ENCODE measurements at regions not wholly inside any gene's neighbourhood (a gene's known extent, or its start where the extent isn't known, plus 50 kb on each side); places are given as distances from the start of the nearest gene placed in this dataset.
"Not testable (repeated sequence)": the region's sequence is repeated elsewhere in the genome, so short reads cannot be mapped to it uniquely, and the experiment has no call there.

GRCh38 chr6:81608776-81609175 lies 143.7 kb downstream of the TENT5A start:
- H3K9me3 ChIP-seq (ENCODE audit: control insufficient read depth in 2 of 2, low read length in 2 of 2): no peaks in the 10 kb centered on the region
- no peak overlapping the region for H3K9ac ChIP-seq (ENCODE audit: low read depth in 1 of 2, low read length in 2 of 2)
- no peak overlapping the region for H3K27ac ChIP-seq (ENCODE audit: low read depth in 2 of 2, low read length in 2 of 2)
- peaks cover 0 to under 1% of the 10 kb centered on the region in 2 donors for H3K4me1 ChIP-seq (ENCODE audit: control insufficient read depth in 2 of 2, insufficient read depth in 2 of 2, low read length in 2 of 2)
- H3K36me3 ChIP-seq (ENCODE audit: control insufficient read depth in 2 of 2, insufficient read depth in 2 of 2, low read length in 2 of 2): no peaks in the 10 kb centered on the region
- no peaks in the 10 kb centered on the region for H3K27me3 ChIP-seq (ENCODE audit: control insufficient read depth in 2 of 2, insufficient read depth in 2 of 2, low read length in 2 of 2)
- no peak overlapping the region for H3K4me3 ChIP-seq (ENCODE audit: low read length in 2 of 2)

- no peak overlapping the region for H3K27ac ChIP-seq (ENCODE audit: low read depth in 2 of 2, low read length in 2 of 2)
- H3K27me3 ChIP-seq (ENCODE audit: control insufficient read depth in 2 of 2, insufficient read depth in 2 of 2, low read length in 2 of 2): no peaks in the 10 kb centered on the region
- H3K4me3 ChIP-seq (ENCODE audit: low read length in 2 of 2): no peak overlapping the region
- no peak overlapping the region for H3K9ac ChIP-seq (ENCODE audit: low read depth in 1 of 2, low read length in 2 of 2)
- no peaks in the 10 kb centered on the region for H3K4me1 ChIP-seq (ENCODE audit: control insufficient read depth in 2 of 2, insufficient read depth in 2 of 2, low read length in 2 of 2)
- no peaks in the 10 kb centered on the region for H3K36me3 ChIP-seq (ENCODE audit: control insufficient read depth in 2 of 2, insufficient read depth in 2 of 2, low read length in 2 of 2)
- H3K9me3 ChIP-seq (ENCODE audit: control insufficient read depth in 2 of 2, low read length in 2 of 2): no peaks in the 10 kb centered on the region
Observed at GRCh38 chr6:81606965-81607381, 145.5 kb downstream of the TENT5A start.

GRCh38 chr6:81605526-81605925 lies 147.0 kb downstream of the TENT5A start:
- H3K9ac ChIP-seq (ENCODE audit: low read depth in 1 of 2, low read length in 2 of 2): no peak overlapping the region
- H3K4me1 ChIP-seq (ENCODE audit: control insufficient read depth in 2 of 2, insufficient read depth in 2 of 2, low read length in 2 of 2): no peaks in the 10 kb centered on the region
- no peaks in the 10 kb centered on the region for H3K9me3 ChIP-seq (ENCODE audit: control insufficient read depth in 2 of 2, low read length in 2 of 2)
- no peaks in the 10 kb centered on the region for H3K27me3 ChIP-seq (ENCODE audit: control insufficient read depth in 2 of 2, insufficient read depth in 2 of 2, low read length in 2 of 2)
- no peak overlapping the region for H3K27ac ChIP-seq (ENCODE audit: low read depth in 2 of 2, low read length in 2 of 2)
- H3K36me3 ChIP-seq (ENCODE audit: control insufficient read depth in 2 of 2, insufficient read depth in 2 of 2, low read length in 2 of 2): no peaks in the 10 kb centered on the region
- H3K4me3 ChIP-seq (ENCODE audit: low read length in 2 of 2): no peak overlapping the region

GRCh38 chr6:81601918-81602317 lies 150.6 kb downstream of the TENT5A start:
- Histone ChIP-seq H3K4me1 (ENCODE audit: control insufficient read depth in 2 of 2, insufficient read depth in 2 of 2, low read length in 2 of 2) (no peaks in the 10 kb centered on the region), H3K27ac (ENCODE audit: low read depth in 2 of 2, low read length in 2 of 2) (no peak overlapping the region), H3K9ac (ENCODE audit: low read depth in 1 of 2, low read length in 2 of 2) (no peak overlapping the region), H3K36me3 (ENCODE audit: control insufficient read depth in 2 of 2, insufficient read depth in 2 of 2, low read length in 2 of 2) (no peaks in the 10 kb centered on the region), H3K27me3 (ENCODE audit: control insufficient read depth in 2 of 2, insufficient read depth in 2 of 2, low read length in 2 of 2) (no peaks in the 10 kb centered on the region), H3K4me3 (ENCODE audit: low read length in 2 of 2) (no peak overlapping the region), H3K9me3 (ENCODE audit: control insufficient read depth in 2 of 2, low read length in 2 of 2) (no peaks in the 10 kb centered on the region)

GRCh38 chr6:81600488-81600887 lies 152.0 kb downstream of the TENT5A start:
- not testable (repeated sequence) for H3K4me1 ChIP-seq (ENCODE audit: control insufficient read depth in 2 of 2, insufficient read depth in 2 of 2, low read length in 2 of 2); H3K9me3 ChIP-seq (ENCODE audit: control insufficient read depth in 2 of 2, low read length in 2 of 2); H3K4me3 ChIP-seq (ENCODE audit: low read length in 2 of 2); H3K36me3 ChIP-seq (ENCODE audit: control insufficient read depth in 2 of 2, insufficient read depth in 2 of 2, low read length in 2 of 2); H3K9ac ChIP-seq (ENCODE audit: low read depth in 1 of 2, low read length in 2 of 2); H3K27me3 ChIP-seq (ENCODE audit: control insufficient read depth in 2 of 2, insufficient read depth in 2 of 2, low read length in 2 of 2); H3K27ac ChIP-seq (ENCODE audit: low read depth in 2 of 2, low read length in 2 of 2)

GRCh38 chr6:81594501-81594900 lies 158.0 kb downstream of the TENT5A start:
- no peaks in the 10 kb centered on the region for H3K36me3 ChIP-seq (ENCODE audit: control insufficient read depth in 2 of 2, insufficient read depth in 2 of 2, low read length in 2 of 2)
- H3K9ac ChIP-seq (ENCODE audit: low read depth in 1 of 2, low read length in 2 of 2): no peak overlapping the region
- no peak overlapping the region for H3K4me3 ChIP-seq (ENCODE audit: low read length in 2 of 2)
- H3K4me1 ChIP-seq (ENCODE audit: control insufficient read depth in 2 of 2, insufficient read depth in 2 of 2, low read length in 2 of 2): no peaks in the 10 kb centered on the region
- no peak overlapping the region for H3K27ac ChIP-seq (ENCODE audit: low read depth in 2 of 2, low read length in 2 of 2)
- H3K27me3 ChIP-seq (ENCODE audit: control insufficient read depth in 2 of 2, insufficient read depth in 2 of 2, low read length in 2 of 2): no peaks in the 10 kb centered on the region
- no peaks in the 10 kb centered on the region for H3K9me3 ChIP-seq (ENCODE audit: control insufficient read depth in 2 of 2, low read length in 2 of 2)

GRCh38 chr6:81590314-81590691 lies 162.2 kb downstream of the TENT5A start:
- H3K4me3 ChIP-seq (ENCODE audit: low read length in 2 of 2): no peak overlapping the region
- no peaks in the 10 kb centered on the region for H3K36me3 ChIP-seq (ENCODE audit: control insufficient read depth in 2 of 2, insufficient read depth in 2 of 2, low read length in 2 of 2)
- no peaks in the 10 kb centered on the region for H3K27me3 ChIP-seq (ENCODE audit: control insufficient read depth in 2 of 2, insufficient read depth in 2 of 2, low read length in 2 of 2)
- H3K4me1 ChIP-seq (ENCODE audit: control insufficient read depth in 2 of 2, insufficient read depth in 2 of 2, low read length in 2 of 2): no peaks in the 10 kb centered on the region
- no peak overlapping the region for H3K9ac ChIP-seq (ENCODE audit: low read depth in 1 of 2, low read length in 2 of 2)
- H3K27ac ChIP-seq (ENCODE audit: low read depth in 2 of 2, low read length in 2 of 2): no peak overlapping the region
- H3K9me3 ChIP-seq (ENCODE audit: control insufficient read depth in 2 of 2, low read length in 2 of 2): no peaks in the 10 kb centered on the region

- H3K27ac ChIP-seq (ENCODE audit: low read depth in 2 of 2, low read length in 2 of 2): no peak overlapping the region
- H3K9me3 ChIP-seq (ENCODE audit: control insufficient read depth in 2 of 2, low read length in 2 of 2): no peaks in the 10 kb centered on the region
- H3K4me1 ChIP-seq (ENCODE audit: control insufficient read depth in 2 of 2, insufficient read depth in 2 of 2, low read length in 2 of 2): no peaks in the 10 kb centered on the region
- no peaks in the 10 kb centered on the region for H3K36me3 ChIP-seq (ENCODE audit: control insufficient read depth in 2 of 2, insufficient read depth in 2 of 2, low read length in 2 of 2)
- H3K9ac ChIP-seq (ENCODE audit: low read depth in 1 of 2, low read length in 2 of 2): no peak overlapping the region
- no peaks in the 10 kb centered on the region for H3K27me3 ChIP-seq (ENCODE audit: control insufficient read depth in 2 of 2, insufficient read depth in 2 of 2, low read length in 2 of 2)
- no peak overlapping the region for H3K4me3 ChIP-seq (ENCODE audit: low read length in 2 of 2)
Observed at GRCh38 chr6:81589465-81590313, 162.8 kb downstream of the TENT5A start.

- not testable (repeated sequence) for H3K9ac ChIP-seq (ENCODE audit: low read depth in 1 of 2, low read length in 2 of 2); H3K27ac ChIP-seq (ENCODE audit: low read depth in 2 of 2, low read length in 2 of 2); H3K36me3 ChIP-seq (ENCODE audit: control insufficient read depth in 2 of 2, insufficient read depth in 2 of 2, low read length in 2 of 2); H3K4me3 ChIP-seq (ENCODE audit: low read length in 2 of 2); H3K4me1 ChIP-seq (ENCODE audit: control insufficient read depth in 2 of 2, insufficient read depth in 2 of 2, low read length in 2 of 2); H3K27me3 ChIP-seq (ENCODE audit: control insufficient read depth in 2 of 2, insufficient read depth in 2 of 2, low read length in 2 of 2); H3K9me3 ChIP-seq (ENCODE audit: control insufficient read depth in 2 of 2, low read length in 2 of 2)
Observed at GRCh38 chr6:81585686-81586085, 166.8 kb downstream of the TENT5A start.

- not testable (repeated sequence) for H3K4me3 ChIP-seq (ENCODE audit: low read length in 2 of 2); H3K36me3 ChIP-seq (ENCODE audit: control insufficient read depth in 2 of 2, insufficient read depth in 2 of 2, low read length in 2 of 2); H3K9ac ChIP-seq (ENCODE audit: low read depth in 1 of 2, low read length in 2 of 2); H3K4me1 ChIP-seq (ENCODE audit: control insufficient read depth in 2 of 2, insufficient read depth in 2 of 2, low read length in 2 of 2); H3K27me3 ChIP-seq (ENCODE audit: control insufficient read depth in 2 of 2, insufficient read depth in 2 of 2, low read length in 2 of 2); H3K9me3 ChIP-seq (ENCODE audit: control insufficient read depth in 2 of 2, low read length in 2 of 2); H3K27ac ChIP-seq (ENCODE audit: low read depth in 2 of 2, low read length in 2 of 2)
Observed at GRCh38 chr6:81584156-81584555, 168.3 kb downstream of the TENT5A start.
